Neuronal stem cell (in vitro differentiated cells): ENCODE measurements at regions not wholly inside any gene's neighbourhood (a gene's known extent, or its start where the extent isn't known, plus 50 kb on each side); places are given as distances from the start of the nearest gene placed in this dataset.

ENCODE experiments used
- DNase-seq: peaks from one replicate; pipeline ENCODE4 v3.0.0-alpha.2; 2013; ENCODE audit warnings: low spot score
- H2AFZ ChIP-seq: one replicate; pipeline ENCODE4 v1.6.1; 2013; ENCODE audit warnings: mild to moderate bottlenecking, low read length, inconsistent platforms
- H2AK5ac ChIP-seq: 2 replicates; pipeline ENCODE4 v1.6.1; 2013; ENCODE audit warnings: low read depth, mild to moderate bottlenecking, inconsistent platforms, low read length, moderate library complexity, mixed read lengths
- H2BK120ac ChIP-seq: 2 replicates; pipeline ENCODE4 v1.6.1; 2013; ENCODE audit warnings: low read depth, mild to moderate bottlenecking, inconsistent platforms, low read length, moderate library complexity, mixed read lengths
- H2BK12ac ChIP-seq: one replicate; pipeline ENCODE4 v1.6.1; 2013; ENCODE audit warnings: low read length, inconsistent platforms
- H2BK15ac ChIP-seq: 2 replicates; pipeline ENCODE4 v1.6.1; 2013; ENCODE audit warnings: mild to moderate bottlenecking, low read length, inconsistent platforms, mixed read lengths
- H2BK5ac ChIP-seq: one replicate; pipeline ENCODE4 v1.6.1; 2013; ENCODE audit warnings: inconsistent platforms, mild to moderate bottlenecking, low read length, moderate library complexity
- H3K14ac ChIP-seq: one replicate; pipeline ENCODE4 v1.6.1; 2013; ENCODE audit warnings: low read length, inconsistent platforms
- H3K18ac ChIP-seq: 2 replicates; pipeline ENCODE4 v1.6.1; 2013; ENCODE audit warnings: low read length, inconsistent platforms
- H3K23ac ChIP-seq: 2 replicates; pipeline ENCODE4 v1.6.1; 2013; ENCODE audit warnings: low read depth, mild to moderate bottlenecking, mixed read lengths, low read length, inconsistent platforms; ENCODE audit not compliant: poor library complexity
- H3K27ac ChIP-seq: replicated peaks from 3 replicates; pipeline ENCODE4 v1.5.1; 2013; ENCODE audit warnings: low read length, inconsistent platforms
- H3K27me3 ChIP-seq, 3 experiments: 2 replicates each; pipeline ENCODE4 v1.6.1; 2013; ENCODE audit warnings: low read length in 3 of 3, mild to moderate bottlenecking in 2 of 3, inconsistent platforms in 1 of 3, low read depth in 1 of 3, mixed read lengths in 1 of 3, moderate library complexity in 1 of 3; ENCODE audit not compliant: control insufficient read depth in 3 of 3, insufficient read depth in 3 of 3
- H3K36me3 ChIP-seq, 2 donors: replicated peaks in 1 of 2; 2 replicates each; pipeline ENCODE4 v1.6.1; 2013; ENCODE audit warnings: low read length in 2 of 2; ENCODE audit not compliant: control insufficient read depth in 2 of 2, insufficient read depth in 2 of 2
- H3K4ac ChIP-seq: 2 replicates; pipeline ENCODE4 v1.6.1; 2013; ENCODE audit warnings: inconsistent platforms, mild to moderate bottlenecking, low read length, moderate library complexity
- H3K4me1 ChIP-seq, 2 donors: 1 replicate in 1 of 2; 2 replicates in 1 of 2; pipeline ENCODE4 v1.6.1; 2013; ENCODE audit warnings: low read length in 2 of 2, low read depth in 1 of 2; ENCODE audit not compliant: control insufficient read depth in 2 of 2, insufficient read depth in 1 of 2
- H3K4me2 ChIP-seq: one replicate; pipeline ENCODE4 v1.6.1; 2013; ENCODE audit warnings: mild to moderate bottlenecking, low read length, inconsistent platforms; ENCODE audit not compliant: insufficient read depth, poor library complexity, severe bottlenecking
- H3K4me3 ChIP-seq, 2 donors: 2 replicates each; pipeline ENCODE4 v1.5.1; 2013; ENCODE audit warnings: low read length in 2 of 2, mild to moderate bottlenecking in 2 of 2, inconsistent platforms in 1 of 2, moderate library complexity in 1 of 2
- H3K79me1 ChIP-seq: one replicate; pipeline ENCODE4 v1.6.1; 2013; ENCODE audit warnings: low read depth, mild to moderate bottlenecking, inconsistent platforms, low read length, moderate library complexity
- H3K9ac ChIP-seq: one replicate; pipeline ENCODE4 v1.6.1; 2013; ENCODE audit warnings: mild to moderate bottlenecking, low read depth, low read length, inconsistent platforms; ENCODE audit not compliant: poor library complexity
- H3K9me3 ChIP-seq, 2 donors: replicated peaks in 1 of 2; 2 replicates each; pipeline versions ENCODE3 to v1.6.1; 2013; ENCODE audit warnings: low read length in 2 of 2, mild to moderate bottlenecking in 2 of 2, inconsistent platforms in 1 of 2, low read depth in 1 of 2, mixed read lengths in 1 of 2, moderate library complexity in 1 of 2; ENCODE audit not compliant: control insufficient read depth in 2 of 2, insufficient read depth in 1 of 2
- H4K8ac ChIP-seq: one replicate; pipeline ENCODE4 v1.6.1; 2013; ENCODE audit warnings: low read depth, mild to moderate bottlenecking, inconsistent platforms, low read length, moderate library complexity
- H4K91ac ChIP-seq: one replicate; pipeline ENCODE4 v1.6.1; 2013; ENCODE audit warnings: low read length, low read depth, mild to moderate bottlenecking, inconsistent platforms; ENCODE audit not compliant: poor library complexity
- WGBS, 2 donors: extraction: QIAGEN DNeasy Blood & Tissue Kit; methylation state at CpG; one replicate each; pipeline ENCODE4 v1.1.7; 2013; ENCODE audit warnings: missing lambda C conversion rate in 2 of 2, mixed read lengths in 1 of 2; ENCODE audit not compliant: insufficient read length in 2 of 2, insufficient replicate concordance in 1 of 2; ENCODE audit errors: extremely low coverage in 2 of 2; 5-methylcytosine and 5-hydroxymethylcytosine counted together

DNA sequence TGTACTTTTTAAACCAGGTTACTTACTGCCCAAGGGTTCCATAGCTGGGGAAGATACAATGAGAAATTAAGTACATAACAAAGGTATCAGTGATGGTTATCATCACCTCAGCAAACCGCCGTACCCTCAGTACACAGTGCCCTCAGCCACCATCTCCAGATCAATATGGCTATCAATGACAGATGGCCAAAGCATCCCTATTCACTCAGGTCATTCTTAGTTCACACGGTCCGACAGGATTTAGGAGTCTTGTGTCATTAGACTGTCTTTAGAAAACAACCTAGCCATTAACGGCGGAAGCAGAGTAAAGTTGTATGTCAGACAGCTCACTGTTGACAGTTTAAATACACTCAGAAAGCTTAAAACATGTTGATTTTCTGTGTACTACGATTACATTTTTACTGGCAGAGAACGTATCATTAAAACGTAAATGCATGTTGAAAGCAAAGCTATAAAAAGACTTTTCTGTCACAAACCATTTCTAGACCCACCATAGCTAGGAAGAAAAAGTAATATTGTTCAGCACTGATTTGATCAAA lies 106.9 kb downstream of the HOXA1 start:
- H2AK5ac ChIP-seq, result no peak overlapping the region
- H3K79me1 ChIP-seq, result no peaks in the 10 kb centered on the region
- no peak overlapping the region for H3K23ac ChIP-seq
- no peak overlapping the region for H4K91ac ChIP-seq
- no peak overlapping the region for H4K8ac ChIP-seq
- no peaks in the 10 kb centered on the region for H3K27me3 ChIP-seq
- no peaks in the 10 kb centered on the region for H3K9me3 ChIP-seq
- H3K9ac ChIP-seq, result no peak overlapping the region
- H3K36me3 ChIP-seq, result no peaks in the 10 kb centered on the region
- H2BK12ac ChIP-seq, result no peak overlapping the region
- H2BK15ac ChIP-seq, result no peak overlapping the region
- no CpG with 5 or more reads among the region's 9 CpGs for WGBS, 2 donors
- no peak overlapping the region for H2AFZ ChIP-seq
- H3K4ac ChIP-seq, result no peak overlapping the region
- no peak overlapping the region for H3K14ac ChIP-seq
- H2BK5ac ChIP-seq, result no peak overlapping the region
- H3K4me1 ChIP-seq, result no peaks in the 10 kb centered on the region
- no peak overlapping the region for H3K4me3 ChIP-seq
- H3K27ac ChIP-seq, result no peak overlapping the region
- DNase-seq, result no peak
- no peak overlapping the region for H3K18ac ChIP-seq
- H3K4me2 ChIP-seq, result no peak overlapping the region
- H2BK120ac ChIP-seq, result no peak overlapping the region

DNA sequence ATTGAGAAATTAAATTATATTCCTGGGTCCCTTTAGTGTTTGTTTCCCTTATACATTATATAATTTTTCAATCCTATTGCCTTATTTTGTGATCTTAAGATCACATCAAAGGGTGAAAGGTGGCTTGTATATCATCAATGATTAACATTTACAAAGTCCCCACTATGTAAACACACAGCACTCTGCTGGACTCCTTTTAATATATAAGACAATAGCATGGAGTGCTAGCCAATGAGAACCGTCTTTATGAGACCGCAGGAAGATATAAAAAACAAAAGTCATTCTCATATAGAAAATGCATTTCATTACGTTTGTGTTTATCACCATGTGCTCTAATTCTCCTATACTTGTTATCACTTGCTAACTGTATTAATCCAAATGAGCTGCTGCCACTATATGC lies 108.5 kb downstream of the HOXA1 start:
- Histone ChIP-seq H3K36me3 (no peaks in the 10 kb centered on the region), H3K4me2 (no peak overlapping the region), H2AFZ (no peak overlapping the region), H3K23ac (no peak overlapping the region), H3K9me3 (no peaks in the 10 kb centered on the region), H2BK12ac (no peak overlapping the region), H2BK120ac (no peak overlapping the region), H3K4me3 (no peak overlapping the region), H2AK5ac (no peak overlapping the region), H4K91ac (no peak overlapping the region), H3K18ac (no peak overlapping the region), H3K27ac (no peak overlapping the region), H2BK15ac (no peak overlapping the region), H4K8ac (no peak overlapping the region), H3K4me1 (no peaks in the 10 kb centered on the region), H3K79me1 (no peaks in the 10 kb centered on the region), H3K4ac (no peak overlapping the region), H3K9ac (no peak overlapping the region), H2BK5ac (no peak overlapping the region), H3K27me3 (no peaks in the 10 kb centered on the region), H3K14ac (no peak overlapping the region)
- DNase-seq, result no peak
- WGBS, 2 donors, result no CpG with 5 or more reads among the region's 3 CpGs

DNA sequence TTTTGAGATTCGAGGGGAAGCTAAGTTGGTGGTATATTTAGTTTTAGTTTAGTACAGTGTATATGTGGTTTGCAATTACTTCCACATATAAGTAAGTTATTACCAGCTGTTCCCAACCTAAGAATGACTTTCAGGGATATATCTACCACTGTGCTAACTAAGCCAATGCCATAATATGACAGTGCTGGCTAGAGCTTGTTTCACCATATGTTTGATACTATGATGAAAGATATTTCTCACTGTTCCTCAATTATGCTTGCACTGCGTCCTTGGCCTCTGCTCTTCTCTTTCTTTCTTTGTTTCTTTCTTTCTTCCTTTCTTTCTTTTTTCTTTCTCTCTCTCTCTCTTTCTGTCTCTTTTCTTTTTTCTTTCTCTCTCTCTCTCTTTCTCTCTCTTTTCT lies 113.8 kb upstream of the SKAP2 start:
- no peak for DNase-seq
- Histone ChIP-seq H3K27ac (no peak overlapping the region), H2AK5ac (no peak overlapping the region), H3K4me1 (no peaks in the 10 kb centered on the region), H3K4me2 (no peak overlapping the region), H3K4me3 (no peak overlapping the region), H3K9me3 (peaks cover 0 to 2% of the 10 kb centered on the region in 2 donors), H3K23ac (no peak overlapping the region), H4K91ac (no peak overlapping the region), H2BK5ac (no peak overlapping the region), H3K14ac (no peak overlapping the region), H2AFZ (no peak overlapping the region), H2BK120ac (no peak overlapping the region), H3K27me3 (no peaks in the 10 kb centered on the region), H3K36me3 (no peaks in the 10 kb centered on the region), H3K79me1 (no peaks in the 10 kb centered on the region), H2BK15ac (no peak overlapping the region), H2BK12ac (no peak overlapping the region), H3K9ac (no peak overlapping the region), H3K18ac (no peak overlapping the region), H4K8ac (no peak overlapping the region), H3K4ac (no peak overlapping the region)
- no CpG with 5 or more reads among the region's 2 CpGs for WGBS, 2 donors

DNA sequence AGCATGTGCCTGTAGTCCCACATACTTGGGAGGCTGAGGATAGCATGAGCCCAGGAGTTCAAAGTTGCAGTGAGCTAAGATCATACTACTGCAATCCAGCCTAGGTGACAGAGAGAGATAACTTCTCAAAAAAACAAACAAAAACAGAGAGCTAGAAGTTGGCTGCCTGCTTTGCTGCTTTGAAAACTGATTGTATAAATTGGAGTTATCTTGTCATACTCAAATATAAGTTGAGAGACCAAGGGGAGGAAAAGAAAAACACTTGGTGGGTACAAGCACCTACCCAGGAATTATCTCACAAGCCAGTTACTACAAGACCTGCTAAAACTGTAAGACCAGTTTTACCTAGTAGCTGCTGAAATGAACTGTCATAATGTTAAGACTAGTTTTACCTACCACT lies 112.5 kb upstream of the SKAP2 start:
- Histone ChIP-seq H2BK120ac (no peak overlapping the region), H3K9me3 (peaks cover 0 to 2% of the 10 kb centered on the region in 2 donors), H2BK5ac (no peak overlapping the region), H4K91ac (no peak overlapping the region), H3K36me3 (no peaks in the 10 kb centered on the region), H2BK15ac (no peak overlapping the region), H4K8ac (no peak overlapping the region), H3K18ac (no peak overlapping the region), H3K4me1 (no peaks in the 10 kb centered on the region), H3K27ac (no peak overlapping the region), H2AK5ac (no peak overlapping the region), H3K27me3 (no peaks in the 10 kb centered on the region), H3K4ac (no peak overlapping the region), H3K9ac (no peak overlapping the region), H3K79me1 (no peaks in the 10 kb centered on the region), H3K14ac (no peak overlapping the region), H2BK12ac (no peak overlapping the region), H3K4me2 (no peak overlapping the region), H3K4me3 (no peak overlapping the region), H3K23ac (no peak overlapping the region), H2AFZ (no peak overlapping the region)
- no peak for DNase-seq
